ENCODE measurements at regions not wholly inside any gene's neighbourhood (a gene's known extent, or its start where the extent isn't known, plus 50 kb on each side); places are given as distances from the start of the nearest gene placed in this dataset.

GRCh38 chr9:13860019-13860418, 453.9 kb downstream of the NFIB start:
- no peaks in the 10 kb centered on the region for H3K27me3 Mint-ChIP-seq
- peaks cover 25% of the 10 kb centered on the region for H3K4me1 Mint-ChIP-seq (ENCODE audit: unreplicated experiment)
- H3K27ac Mint-ChIP-seq, result no peak overlapping the region

GRCh38 chr9:13857521-13857920, 456.4 kb downstream of the NFIB start:
- Mint-ChIP-seq H3K27ac (no peak overlapping the region), H3K27me3 (no peaks in the 10 kb centered on the region), H3K4me3 (no peak overlapping the region), H3K36me3 (no peaks in the 10 kb centered on the region), H3K4me1 (ENCODE audit: unreplicated experiment) (peaks cover 17% of the 10 kb centered on the region), H3K9me3 (peaks cover 6% of the 10 kb centered on the region)
- TF ChIP-seq, protein P1, sequence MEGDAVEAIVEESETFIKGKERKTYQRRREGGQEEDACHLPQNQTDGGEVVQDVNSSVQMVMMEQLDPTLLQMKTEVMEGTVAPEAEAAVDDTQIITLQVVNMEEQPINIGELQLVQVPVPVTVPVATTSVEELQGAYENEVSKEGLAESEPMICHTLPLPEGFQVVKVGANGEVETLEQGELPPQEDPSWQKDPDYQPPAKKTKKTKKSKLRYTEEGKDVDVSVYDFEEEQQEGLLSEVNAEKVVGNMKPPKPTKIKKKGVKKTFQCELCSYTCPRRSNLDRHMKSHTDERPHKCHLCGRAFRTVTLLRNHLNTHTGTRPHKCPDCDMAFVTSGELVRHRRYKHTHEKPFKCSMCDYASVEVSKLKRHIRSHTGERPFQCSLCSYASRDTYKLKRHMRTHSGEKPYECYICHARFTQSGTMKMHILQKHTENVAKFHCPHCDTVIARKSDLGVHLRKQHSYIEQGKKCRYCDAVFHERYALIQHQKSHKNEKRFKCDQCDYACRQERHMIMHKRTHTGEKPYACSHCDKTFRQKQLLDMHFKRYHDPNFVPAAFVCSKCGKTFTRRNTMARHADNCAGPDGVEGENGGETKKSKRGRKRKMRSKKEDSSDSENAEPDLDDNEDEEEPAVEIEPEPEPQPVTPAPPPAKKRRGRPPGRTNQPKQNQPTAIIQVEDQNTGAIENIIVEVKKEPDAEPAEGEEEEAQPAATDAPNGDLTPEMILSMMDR (conservative IDR thresholded peaks at IDR 0.05), result no peak
- DNase-seq (ENCODE audit: extremely low spot score, unreplicated experiment), result no peak

More at GRCh38 chr9:13860019-13860418, 453.9 kb downstream of the NFIB start:
- Mint-ChIP-seq H3K36me3 (no peaks in the 10 kb centered on the region), H3K9me3 (peaks cover 6% of the 10 kb centered on the region), H3K4me3 (no peak overlapping the region)
- TF ChIP-seq, protein P1 (conservative IDR thresholded peaks at IDR 0.05), result no peak
- no peak for DNase-seq (ENCODE audit: extremely low spot score, unreplicated experiment)

- DNase-seq (ENCODE audit: extremely low spot score, unreplicated experiment), result no peak
- no peaks in the 10 kb centered on the region for H3K4me1 Mint-ChIP-seq (ENCODE audit: unreplicated experiment)
- no peak overlapping the region for H3K4me3 Mint-ChIP-seq
- H3K36me3 Mint-ChIP-seq, result no peaks in the 10 kb centered on the region
- H3K27me3 Mint-ChIP-seq, result no peaks in the 10 kb centered on the region
- TF ChIP-seq, protein P1 (conservative IDR thresholded peaks at IDR 0.05), result no peak
- H3K27ac Mint-ChIP-seq, result no peak overlapping the region
- no peaks in the 10 kb centered on the region for H3K9me3 Mint-ChIP-seq
Measured at GRCh38 chr9:13847270-13847669, 466.7 kb downstream of the NFIB start.

DNA sequence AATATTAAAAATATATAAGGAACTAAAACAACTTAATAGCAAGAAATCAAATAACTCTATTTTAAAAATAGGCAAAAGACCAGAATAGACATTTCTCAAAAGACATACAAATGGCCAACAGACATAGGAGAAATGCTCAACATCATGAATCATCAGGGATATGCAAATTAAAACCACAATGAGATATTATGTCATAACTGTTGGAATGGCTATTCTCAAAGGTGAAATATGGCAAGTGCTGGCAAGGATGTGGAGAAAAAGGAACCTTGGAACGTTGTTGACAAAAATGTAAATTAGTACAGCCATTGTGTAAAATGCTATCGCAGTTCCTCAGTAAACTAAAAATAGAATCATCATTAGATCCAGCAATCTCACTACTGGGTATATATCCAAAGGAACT, 468.5 kb downstream of the NFIB start:
- Mint-ChIP-seq H3K9me3 (no peaks in the 10 kb centered on the region), H3K27ac (no peak overlapping the region), H3K4me3 (no peak overlapping the region), H3K36me3 (no peaks in the 10 kb centered on the region), H3K27me3 (no peaks in the 10 kb centered on the region), H3K4me1 (ENCODE audit: unreplicated experiment) (peaks cover 8% of the 10 kb centered on the region)
- TF ChIP-seq, protein P1 (conservative IDR thresholded peaks at IDR 0.05), result no peak
- no peak for DNase-seq (ENCODE audit: extremely low spot score, unreplicated experiment)

GRCh38 chr9:13841746-13842462, 472.0 kb downstream of the NFIB start:
- TF ChIP-seq, protein P1 (conservative IDR thresholded peaks at IDR 0.05), result no peak
- no peaks in the 10 kb centered on the region for H3K27me3 Mint-ChIP-seq
- no peaks in the 10 kb centered on the region for H3K9me3 Mint-ChIP-seq
- no peak for DNase-seq (ENCODE audit: extremely low spot score, unreplicated experiment)
- no peaks in the 10 kb centered on the region for H3K36me3 Mint-ChIP-seq
- H3K27ac Mint-ChIP-seq, result peak overlapping the region; percentile 25
- H3K4me3 Mint-ChIP-seq, result peak overlapping the region; percentile 25
- H3K4me1 Mint-ChIP-seq (ENCODE audit: unreplicated experiment), result peaks cover 8% of the 10 kb centered on the region
